GM23338 (cell line): ENCODE measurements at regions not wholly inside any gene's neighbourhood (a gene's known extent, or its start where the extent isn't known, plus 50 kb on each side); places are given as distances from the start of the nearest gene placed in this dataset.
A peak's percentile ranks its signal among the peaks of the same experiment; 100 is the strongest.

ENCODE experiments used
- ATAC-seq: fragments of 200-7000 bp; cut with Tn5 transposase; 3 replicates; pipeline ENCODE4 v1.9.1; 2020
- DNase-seq: peaks from one replicate; pipeline ENCODE4 v3.0.0-alpha.2; 2015; ENCODE audit warnings: low spot score
- H2AFZ ChIP-seq: fragments of 200-600 bp; sonication (generic); 2 replicates; pipeline ENCODE4 v1.8.0; 2016; ENCODE audit warnings: antibody characterized with exemption, mild to moderate bottlenecking, moderate library complexity
- H3F3A ChIP-seq: fragments of 200-600 bp; sonication (generic); replicated peaks from 2 replicates; pipeline ENCODE4 v1.8.0; 2017; ENCODE audit warnings: antibody characterized with exemption, mixed run types, low read depth
- H3K27ac ChIP-seq: fragments of 200-600 bp; sonication (generic); 2 replicates; pipeline ENCODE4 v1.6.1; 2016; ENCODE audit warnings: low read depth
- H3K27me3 ChIP-seq: fragments of 200-600 bp; sonication (generic); 2 replicates; pipeline ENCODE4 v1.8.0; 2016; ENCODE audit warnings: mild to moderate bottlenecking, mixed run types, moderate library complexity; ENCODE audit not compliant: insufficient read depth
- H3K36me3 ChIP-seq: fragments of 200-600 bp; sonication (generic); 2 replicates; pipeline ENCODE4 v1.8.0; 2016; ENCODE audit warnings: mild to moderate bottlenecking; ENCODE audit not compliant: insufficient read depth
- H3K4me1 ChIP-seq: fragments of 200-600 bp; sonication (generic); 2 replicates; pipeline ENCODE4 v1.8.0; 2016; ENCODE audit warnings: mild to moderate bottlenecking, moderate library complexity; ENCODE audit not compliant: insufficient read depth
- H3K4me2 ChIP-seq: fragments of 200-600 bp; sonication (generic); 2 replicates; pipeline ENCODE4 v1.7.1; 2017; ENCODE audit warnings: mixed run types
- H3K4me3 ChIP-seq: fragments of 200-600 bp; sonication (generic); 2 replicates; pipeline ENCODE4 v1.6.1; 2016; ENCODE audit warnings: mixed run types
- H3K79me2 ChIP-seq: fragments of 200-600 bp; sonication (generic); replicated peaks from 2 replicates; pipeline ENCODE4 v1.8.0; 2017; ENCODE audit warnings: mild to moderate bottlenecking; ENCODE audit not compliant: insufficient read depth
- H3K9me2 ChIP-seq: fragments of 200-600 bp; sonication (generic); 2 replicates; pipeline ENCODE4 v1.8.0; 2017; ENCODE audit not compliant: insufficient read depth
- H4K20me1 ChIP-seq: fragments of 200-600 bp; sonication (generic); replicated peaks from 2 replicates; pipeline ENCODE4 v1.8.0; 2017; ENCODE audit warnings: mild to moderate bottlenecking; ENCODE audit not compliant: insufficient read depth
- H3K27ac Mint-ChIP-seq: 2 replicates; pipeline ENCODE4 v1.8.0; 2020; ENCODE audit warnings: inconsistent platforms, mild to moderate bottlenecking, moderate library complexity, mixed read lengths
- H3K27me3 Mint-ChIP-seq: 3 replicates; pipeline ENCODE4 v1.8.0; 2022; ENCODE audit warnings: low read depth, mild to moderate bottlenecking, moderate library complexity, mixed read lengths, inconsistent platforms; ENCODE audit not compliant: insufficient read depth, poor library complexity
- H3K36me3 Mint-ChIP-seq: 3 replicates; pipeline ENCODE4 v1.8.0; 2021; ENCODE audit warnings: low read depth, mild to moderate bottlenecking, inconsistent platforms, moderate library complexity, mixed read lengths
- H3K4me1 Mint-ChIP-seq: 3 replicates; pipeline ENCODE4 v1.8.0; 2020; ENCODE audit warnings: mild to moderate bottlenecking, inconsistent platforms, mixed read lengths
- H3K4me3 Mint-ChIP-seq: 3 replicates; pipeline ENCODE4 v1.8.0; 2021; ENCODE audit warnings: moderate library complexity, mild to moderate bottlenecking, inconsistent platforms, mixed read lengths
- H3K9me3 Mint-ChIP-seq: 3 replicates; pipeline ENCODE4 v1.8.0; 2020; ENCODE audit warnings: moderate library complexity, mild to moderate bottlenecking, inconsistent platforms, mixed read lengths
- CREB1 ChIP-seq: fragments of 250-450 bp; sonication (Bioruptor Pico); IDR thresholded peaks from 2 replicates; pipeline ENCODE4 v1.5.0; 2020; ENCODE audit warnings: low read depth, mild to moderate bottlenecking, moderate library complexity
- CTCF ChIP-seq, 2 experiments: fragments of 200-600 bp in 1 of 2; sonication (generic) in 1 of 2; conservative IDR thresholded peaks; 2 replicates each; pipeline versions ENCODE4 v1.5.1 to v1.6.1; 2016 to 2017; ENCODE audit warnings: antibody characterized with exemption in 2 of 2, low read depth in 2 of 2, mild to moderate bottlenecking in 2 of 2, moderate library complexity in 1 of 2
- ETS1 ChIP-seq: IDR thresholded peaks from 2 replicates; pipeline ENCODE4 v1.6.1; 2016; ENCODE audit warnings: antibody characterized with exemption
- EZH2 ChIP-seq: fragments of 200-600 bp; sonication (generic); IDR thresholded peaks from one replicate; pipeline ENCODE4 v1.8.0; 2017; ENCODE audit warnings: antibody characterized with exemption, mild to moderate bottlenecking, low read depth; ENCODE audit not compliant: unreplicated experiment
- EZH2phosphoT487 ChIP-seq: fragments of 200-600 bp; sonication (generic); IDR thresholded peaks from one replicate; pipeline ENCODE4 v1.8.1; 2018; ENCODE audit warnings: antibody characterized with exemption; ENCODE audit not compliant: unreplicated experiment
- JUNB ChIP-seq: IDR thresholded peaks from one replicate; pipeline ENCODE4 v1.6.1; 2016; ENCODE audit warnings: antibody characterized with exemption; ENCODE audit not compliant: unreplicated experiment
- REST ChIP-seq: IDR thresholded peaks from one replicate; pipeline ENCODE4 v1.6.1; 2018; ENCODE audit warnings: antibody characterized with exemption; ENCODE audit not compliant: unreplicated experiment
- ZNF114 ChIP-seq: fragments of 250-450 bp; sonication (Bioruptor Pico); IDR thresholded peaks from 2 replicates; pipeline ENCODE4 v1.5.0; 2020; ENCODE audit warnings: mild to moderate bottlenecking, moderate library complexity
- ZNF331 ChIP-seq: fragments of 250-450 bp; sonication (Bioruptor Pico); IDR thresholded peaks from 2 replicates; pipeline ENCODE4 v1.5.0; 2020; ENCODE audit warnings: low read depth, mild to moderate bottlenecking, moderate library complexity
- ZNF462 ChIP-seq: fragments of 250-450 bp; sonication (Bioruptor Pico); IDR thresholded peaks from 2 replicates; pipeline ENCODE4 v1.5.0; 2020; ENCODE audit warnings: mild to moderate bottlenecking, moderate library complexity

GRCh38 chr1:8154621-8155052 is 128.5 kb upstream of the ERRFI1 start:
- peaks cover 9% of the 10 kb centered on the region; the same call in 2 of the 3 replicates for H3K36me3 Mint-ChIP-seq
- no peak overlapping the region for H3K27ac Mint-ChIP-seq
- Histone ChIP-seq H3K4me3 (no peak overlapping the region), H3K79me2 (no peaks in the 10 kb centered on the region), H4K20me1 (no peaks in the 10 kb centered on the region), H3K27ac (no peak overlapping the region), H2AFZ (peak overlapping the region; percentile 86; the same call in 1 of the 2 replicates), H3K4me2 (no peak overlapping the region), H3K27me3 (no peaks in the 10 kb centered on the region), H3F3A (no peaks in the 10 kb centered on the region), H3K36me3 (no peaks in the 10 kb centered on the region), H3K4me1 (peaks cover 7% of the 10 kb centered on the region), H3K9me2 (no peaks in the 10 kb centered on the region)
- peaks cover 5% of the 10 kb centered on the region for H3K27me3 Mint-ChIP-seq
- no peak overlapping the region for H3K4me3 Mint-ChIP-seq
- no peak; the same call in 2 of the 3 replicates for ATAC-seq
- H3K4me1 Mint-ChIP-seq = peaks cover 11% of the 10 kb centered on the region
- no peak for DNase-seq
- H3K9me3 Mint-ChIP-seq = peaks cover 8% of the 10 kb centered on the region
- TF ChIP-seq ZNF331 (CRISPR knock-in tag) = no peak
- TF ChIP-seq ZNF114 (CRISPR knock-in tag) = no peak

GRCh38 chr1:8153961-8154360 is 127.9 kb upstream of the ERRFI1 start:
- DNase-seq = no peak
- no peaks in the 10 kb centered on the region for H3K79me2 ChIP-seq
- peaks cover 5% of the 10 kb centered on the region for H3K27me3 Mint-ChIP-seq
- H3K4me2 ChIP-seq = no peak overlapping the region
- peaks cover 6% of the 10 kb centered on the region for H3K9me3 Mint-ChIP-seq
- no peak overlapping the region for H3K27ac ChIP-seq
- H3K4me3 Mint-ChIP-seq = no peak overlapping the region
- ATAC-seq = no peak
- H3K4me1 ChIP-seq = peaks cover 7% of the 10 kb centered on the region
- H3K36me3 Mint-ChIP-seq = peaks cover 9% of the 10 kb centered on the region; the same call in 2 of the 3 replicates
- no peaks in the 10 kb centered on the region for H3K36me3 ChIP-seq
- peaks cover 11% of the 10 kb centered on the region for H3K4me1 Mint-ChIP-seq
- no peak overlapping the region for H2AFZ ChIP-seq
- H3F3A ChIP-seq = no peaks in the 10 kb centered on the region
- H3K4me3 ChIP-seq = no peak overlapping the region
- no peak overlapping the region for H3K27ac Mint-ChIP-seq
- H3K27me3 ChIP-seq = no peaks in the 10 kb centered on the region
- TF ChIP-seq ETS1 (no peak), EZH2 (no peak), REST (no peak), EZH2phosphoT487 (no peak), CREB1 (CRISPR knock-in tag) (no peak), JUNB (no peak), CTCF (conservative IDR thresholded peaks at IDR 0.05; ENCODE audit: low read depth in 2 of 2) (no peak), ZNF462 (CRISPR knock-in tag) (no peak)
- H4K20me1 ChIP-seq = no peaks in the 10 kb centered on the region
- H3K9me2 ChIP-seq = no peaks in the 10 kb centered on the region
